Fibroblast of pulmonary artery (primary cell): ENCODE measurements at regions not wholly inside any gene's neighbourhood (a gene's known extent, or its start where the extent isn't known, plus 50 kb on each side); places are given as distances from the start of the nearest gene placed in this dataset.

ENCODE experiments used
- DNase-seq: peaks from one replicate; pipeline ENCODE4 v3.0.0-alpha.2; 2010; ENCODE audit warnings: low read depth
- H3K4me3 ChIP-seq: replicated peaks from 2 replicates; pipeline ENCODE4 v1.5.1; 2011; ENCODE audit warnings: low read depth, mild to moderate bottlenecking, control low read depth, low read length, moderate library complexity
- CTCF ChIP-seq: IDR thresholded peaks from 2 replicates; pipeline ENCODE4 v1.5.1; 2011; ENCODE audit warnings: mild to moderate bottlenecking, control low read depth, low read length, inconsistent platforms; ENCODE audit errors: missing control alignments

GRCh38 chr2:60066096-60066839, 487.2 kb downstream of the BCL11A start:
- H3K4me3 ChIP-seq, result no peak overlapping the region
- no peak for TF ChIP-seq CTCF
- no peak for DNase-seq

GRCh38 chr2:60064687-60065389, 488.6 kb downstream of the BCL11A start:
- no peak overlapping the region for H3K4me3 ChIP-seq
- no peak for TF ChIP-seq CTCF
- DNase-seq, result no peak

- DNase-seq, result no peak
- H3K4me3 ChIP-seq, result no peak overlapping the region
- no peak for TF ChIP-seq CTCF
Observed at GRCh38 chr2:60058781-60059180, 494.7 kb downstream of the BCL11A start.

- no peak for TF ChIP-seq CTCF
- no peak overlapping the region for H3K4me3 ChIP-seq
- DNase-seq, result no peak
Observed at GRCh38 chr2:60054571-60055340, 498.7 kb downstream of the BCL11A start.

- no peak for DNase-seq
- H3K4me3 ChIP-seq, result no peak overlapping the region
- TF ChIP-seq CTCF, result no peak
Observed at GRCh38 chr2:60053791-60054190, 499.7 kb downstream of the BCL11A start.

- H3K4me3 ChIP-seq, result no peak overlapping the region
- DNase-seq, result no peak
- TF ChIP-seq CTCF, result no peak
Observed at GRCh38 chr2:60052601-60053000, 500.9 kb downstream of the BCL11A start.
